IMR-90 (cell line): ENCODE measurements at regions not wholly inside any gene's neighbourhood (a gene's known extent, or its start where the extent isn't known, plus 50 kb on each side); places are given as distances from the start of the nearest gene placed in this dataset.

Source experiments
- ATAC-seq: fragments of 200-7000 bp; cut with Tn5 transposase; 2 replicates; pipeline ENCODE4 v1.9.1; 2020; ENCODE audit warnings: low read depth, mild to moderate bottlenecking, moderate library complexity
- BruUV-seq: library from RNA; stranded (reverse); fragments of 400-500 nt; replicated peaks from 2 replicates; lab custom pipeline; 2021; lab: Mats Ljungman, UMichigan
- CTCF ChIA-PET: fragments of 300-600 bp; formaldehyde crosslinking; extraction: SDS; loops from one replicate; lab custom pipeline; 2021; ENCODE audit warnings: antibody characterized with exemption; lab: Yijun Ruan, JAX
- POLR2A ChIA-PET: fragments of 300-600 bp; sonication (Branson Sonifier 250); formaldehyde crosslinking; loops from one replicate; lab custom pipeline; 2022; ENCODE audit warnings: antibody characterized with exemption; ENCODE audit not compliant: unreplicated experiment; lab: Charles Lee
- DNase-seq: peaks from one replicate; pipeline ENCODE4 v3.0.0; 2013
- H2AFZ ChIP-seq: replicated peaks from 2 replicates; pipeline ENCODE3; 2013; ENCODE audit warnings: low read length, mild to moderate bottlenecking; ENCODE audit not compliant: poor library complexity
- H2AK5ac ChIP-seq: 2 replicates; pipeline ENCODE4 v1.6.1; 2013; ENCODE audit warnings: low read depth, low read length, inconsistent platforms
- H2AK9ac ChIP-seq: replicated peaks from 2 replicates; pipeline ENCODE3; 2013; ENCODE audit warnings: mild to moderate bottlenecking, low read depth, low read length, moderate library complexity; ENCODE audit not compliant: poor library complexity
- H2BK120ac ChIP-seq: 2 replicates; pipeline ENCODE4 v1.6.1; 2013; ENCODE audit warnings: low read depth, low read length, inconsistent platforms
- H2BK15ac ChIP-seq: 3 replicates; pipeline ENCODE4 v1.6.1; 2013; ENCODE audit warnings: low read depth, low read length, inconsistent platforms
- H2BK20ac ChIP-seq: 2 replicates; pipeline ENCODE4 v1.6.1; 2013; ENCODE audit warnings: low read depth, mild to moderate bottlenecking, inconsistent platforms, low read length, moderate library complexity
- H2BK5ac ChIP-seq: 2 replicates; pipeline ENCODE4 v1.6.1; 2013; ENCODE audit warnings: mild to moderate bottlenecking, low read depth, low read length, inconsistent platforms; ENCODE audit not compliant: poor library complexity, severe bottlenecking
- H3K14ac ChIP-seq: replicated peaks from 2 replicates; pipeline ENCODE4 v1.6.1; 2013; ENCODE audit warnings: low read depth, low read length, inconsistent platforms
- H3K18ac ChIP-seq: 2 replicates; pipeline ENCODE4 v1.6.1; 2013; ENCODE audit warnings: low read depth, low read length, control low read depth
- H3K23ac ChIP-seq: 2 replicates; pipeline ENCODE4 v1.6.1; 2013; ENCODE audit warnings: low read depth, low read length, inconsistent platforms
- H3K27ac ChIP-seq: 2 replicates; pipeline ENCODE4 v1.5.1; 2013; ENCODE audit warnings: mild to moderate bottlenecking, control low read depth, low read length; ENCODE audit not compliant: insufficient read depth
- H3K27me3 ChIP-seq: 2 replicates; pipeline ENCODE4 v1.6.1; 2013; ENCODE audit warnings: low read length; ENCODE audit not compliant: control insufficient read depth, insufficient read depth
- H3K36me3 ChIP-seq: 2 replicates; pipeline ENCODE4 v1.6.1; 2013; ENCODE audit warnings: low read length, mixed read lengths; ENCODE audit not compliant: control insufficient read depth, insufficient read depth
- H3K4ac ChIP-seq: 2 replicates; pipeline ENCODE4 v1.6.1; 2013; ENCODE audit warnings: low read depth, low read length, inconsistent platforms
- H3K4me1 ChIP-seq: 2 replicates; pipeline ENCODE4 v1.6.1; 2013; ENCODE audit warnings: low read length, mixed read lengths; ENCODE audit not compliant: control insufficient read depth, insufficient read depth
- H3K4me2 ChIP-seq: 2 replicates; pipeline ENCODE4 v1.6.1; 2013; ENCODE audit warnings: low read depth, mild to moderate bottlenecking, control low read depth, low read length, moderate library complexity
- H3K4me3 ChIP-seq: 2 replicates; pipeline ENCODE4 v1.5.1; 2013; ENCODE audit warnings: low read depth, mild to moderate bottlenecking, control low read depth, low read length, moderate library complexity; ENCODE audit not compliant: insufficient read depth
- H3K56ac ChIP-seq: 2 replicates; pipeline ENCODE4 v1.6.1; 2013; ENCODE audit warnings: low read length, inconsistent platforms; ENCODE audit not compliant: insufficient read depth; ENCODE audit errors: extremely low read depth
- H3K79me1 ChIP-seq, 2 experiments: 2 replicates each; pipeline ENCODE4 v1.6.1; 2013; ENCODE audit warnings: low read length in 2 of 2, inconsistent platforms in 1 of 2, low read depth in 1 of 2
- H3K9ac ChIP-seq: 2 replicates; pipeline ENCODE4 v1.6.1; 2013; ENCODE audit warnings: low read depth, low read length, control low read depth
- H3K9me1 ChIP-seq: 2 replicates; pipeline ENCODE4 v1.6.1; 2013; ENCODE audit warnings: low read length, inconsistent platforms; ENCODE audit not compliant: insufficient read depth
- H3K9me3 ChIP-seq: 2 replicates; pipeline ENCODE4 v1.6.1; 2013; ENCODE audit warnings: low read length; ENCODE audit not compliant: control insufficient read depth, insufficient read depth
- H4K20me1 ChIP-seq: 2 replicates; pipeline ENCODE4 v1.6.1; 2013; ENCODE audit warnings: low read length, inconsistent platforms; ENCODE audit not compliant: insufficient read depth
- H4K5ac ChIP-seq: 2 replicates; pipeline ENCODE4 v1.6.1; 2013; ENCODE audit warnings: mild to moderate bottlenecking, low read depth, low read length, control low read depth
- H4K8ac ChIP-seq, 2 experiments: 2 replicates each; pipeline ENCODE4 v1.6.1; 2013; ENCODE audit warnings: low read depth in 2 of 2, low read length in 2 of 2, control low read depth in 1 of 2, inconsistent platforms in 1 of 2
- H4K91ac ChIP-seq: 2 replicates; pipeline ENCODE4 v1.6.1; 2013; ENCODE audit warnings: low read depth, low read length, inconsistent platforms; ENCODE audit not compliant: insufficient read depth
- BHLHE40 ChIP-seq: fragments of 150-350 bp; IDR thresholded peaks from 2 replicates; pipeline ENCODE4 v1.6.1; 2016; ENCODE audit warnings: mild to moderate bottlenecking, low read depth, low read length
- CEBPB ChIP-seq: IDR thresholded peaks from 2 replicates; pipeline ENCODE4 v1.6.1; 2012; ENCODE audit warnings: low read depth, low read length, improper control_type of control experiment
- CHD1 ChIP-seq: IDR thresholded peaks from 2 replicates; pipeline ENCODE4 v1.6.1; 2012; ENCODE audit warnings: low read depth, low read length, improper control_type of control experiment
- FOS ChIP-seq: fragments of 150-350 bp; IDR thresholded peaks from 2 replicates; pipeline ENCODE4 v1.6.1; 2016; ENCODE audit warnings: low read depth, low read length
- MAFK ChIP-seq: IDR thresholded peaks from 2 replicates; pipeline ENCODE4 v1.6.1; 2012; ENCODE audit warnings: low read depth, low read length, improper control_type of control experiment
- MAZ ChIP-seq: IDR thresholded peaks from 2 replicates; pipeline ENCODE4 v1.6.1; 2012; ENCODE audit warnings: low read depth, mild to moderate bottlenecking, low read length, improper control_type of control experiment, moderate library complexity, borderline replicate concordance
- MXI1 ChIP-seq: IDR thresholded peaks from 2 replicates; pipeline ENCODE4 v1.6.1; 2012; ENCODE audit warnings: low read depth, mild to moderate bottlenecking, low read length, moderate library complexity, borderline replicate concordance
- NFE2L2 ChIP-seq: fragments of 150-350 bp; IDR thresholded peaks from 2 replicates; pipeline ENCODE4 v1.6.1; 2016; ENCODE audit warnings: low read depth, mild to moderate bottlenecking, low read length
- POLR2A ChIP-seq: IDR thresholded peaks from 2 replicates; pipeline ENCODE4 v1.6.1; 2012; ENCODE audit warnings: mild to moderate bottlenecking, low read depth, low read length
- RAD21 ChIP-seq: IDR thresholded peaks from 2 replicates; pipeline ENCODE4 v1.6.1; 2012; ENCODE audit warnings: low read length, improper control_type of control experiment
- RCOR1 ChIP-seq: IDR thresholded peaks from 2 replicates; pipeline ENCODE4 v1.6.1; 2012; ENCODE audit warnings: mild to moderate bottlenecking, low read length, improper control_type of control experiment; ENCODE audit not compliant: insufficient replicate concordance
- RFX5 ChIP-seq: IDR thresholded peaks from 2 replicates; pipeline ENCODE4 v1.8.0; 2012; ENCODE audit warnings: low read depth, mild to moderate bottlenecking, low read length, moderate library complexity
- SMC3 ChIP-seq: fragments of 150-350 bp; IDR thresholded peaks from 2 replicates; pipeline ENCODE4 v1.6.1; 2016; ENCODE audit warnings: low read depth, mild to moderate bottlenecking, antibody characterized with exemption, low read length, moderate library complexity
- WGBS, 2 experiments: methylation state at CpG; one replicate each; pipeline versions ENCODE4 v1.1.5 to v1.1.7; 2013; ENCODE audit warnings: missing lambda C conversion rate in 2 of 2; ENCODE audit not compliant: insufficient read length in 1 of 2; ENCODE audit errors: extremely low coverage in 2 of 2; 5-methylcytosine and 5-hydroxymethylcytosine counted together
- dilution Hi-C: fragments of 300-500 bp; cut with HindIII; formaldehyde crosslinking; loops from one replicate; pipeline ENCODE4 v1.14.3; 2018; ENCODE audit warnings: low sequenced_read_pairs; ENCODE audit not compliant: unreplicated experiment
- in situ Hi-C: fragments of 300-500 bp; cut with MboI; formaldehyde crosslinking; loops from 3 replicates; pipeline ENCODE4 v1.14.3; 2019; ENCODE audit warnings: low sequenced_read_pairs, inconsistent platforms, mixed read lengths
- intact Hi-C: fragments of 100-400 bp; cut with micrococcal nuclease; formaldehyde crosslinking; loops from 2 replicates; pipeline ENCODE4 v1.10.0; 2022
- TF ChIP-seq, protein P1 (sequence below): conservative IDR thresholded peaks from 2 replicates; pipeline ENCODE4 v1.5.1; 2012; ENCODE audit warnings: mild to moderate bottlenecking, low read depth, low read length, improper control_type of control experiment
- TF ChIP-seq, protein P2 (sequence below): fragments of 150-350 bp; IDR thresholded peaks from 2 replicates; pipeline ENCODE4 v1.6.1; 2016; ENCODE audit warnings: low read depth, mild to moderate bottlenecking, low read length, moderate library complexity, borderline replicate concordance
- TF ChIP-seq, protein P3 (sequence below): fragments of 150-350 bp; IDR thresholded peaks from 2 replicates; pipeline ENCODE4 v1.6.1; 2017; ENCODE audit warnings: mild to moderate bottlenecking, antibody characterized with exemption, low read length, low read depth

DNA sequence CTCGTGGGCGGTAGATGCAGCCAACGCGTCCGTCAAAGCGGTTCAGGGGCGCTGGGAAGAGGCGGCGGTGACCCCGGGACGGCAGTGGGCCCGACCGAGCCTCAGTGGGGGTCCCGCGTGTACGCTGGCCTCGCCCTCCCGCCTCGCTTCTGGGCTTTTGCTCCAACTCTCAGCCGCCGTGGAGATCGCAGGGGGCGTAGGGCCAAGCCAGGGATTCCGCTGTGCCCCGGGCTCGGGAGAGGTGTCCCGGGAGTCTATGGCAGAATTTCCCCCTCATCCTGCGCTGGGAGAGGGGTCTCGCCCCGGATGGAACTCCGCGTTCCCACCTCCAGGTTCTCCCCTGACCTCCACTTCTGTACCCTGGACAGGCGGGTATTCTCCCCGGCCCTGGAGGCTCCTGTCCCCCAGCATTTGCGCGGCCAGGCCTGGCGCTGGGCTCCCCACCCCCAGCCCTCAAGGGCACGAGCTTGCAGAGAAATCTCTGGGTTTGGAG lies 131.9 kb downstream of the MRPL36 start:
- no peak overlapping the region for H2BK120ac ChIP-seq
- no peaks in the 10 kb centered on the region for H3K36me3 ChIP-seq
- peak; percentile 13 for ATAC-seq
- no peak overlapping the region for H3K4ac ChIP-seq
- H3K4me2 ChIP-seq: no peak overlapping the region
- intact Hi-C loops (no loop called here), in situ Hi-C loops (no loop called here), dilution Hi-C loops (no loop called here)
- H4K91ac ChIP-seq: no peak overlapping the region
- no peak overlapping the region for H2AK9ac ChIP-seq
- no peak overlapping the region for H4K8ac ChIP-seq
- CTCF ChIA-PET: no interaction called here
- no peak overlapping the region for H3K9ac ChIP-seq
- H3K14ac ChIP-seq: no peak overlapping the region
- WGBS, 2 experiments: 7% methylated on average over 13 of the region's 38 CpGs; no CpG with 5 or more reads in 1 of the 2 experiments
- 0 out of 2 replicates have a peak, but pooled peaks cover 4% of the 10 kb centered on the region for H3K9me1 ChIP-seq
- H3K27me3 ChIP-seq: peaks cover 60% of the 10 kb centered on the region
- H2AK5ac ChIP-seq: no peak overlapping the region
- H3K4me1 ChIP-seq: no peaks in the 10 kb centered on the region
- no peak overlapping the region for H3K27ac ChIP-seq
- no peak overlapping the region for H4K5ac ChIP-seq
- H3K56ac ChIP-seq: no peak overlapping the region
- H3K4me3 ChIP-seq: no peak overlapping the region
- POLR2A ChIA-PET: no interaction called here
- no peak overlapping the region for H2BK20ac ChIP-seq
- no peak overlapping the region for H2BK5ac ChIP-seq
- H3K79me1 ChIP-seq: no peaks in the 10 kb centered on the region
- BruUV-seq: no TSS peak
- H3K23ac ChIP-seq: no peak overlapping the region
- no peak overlapping the region for H3K18ac ChIP-seq
- no peaks in the 10 kb centered on the region for H4K20me1 ChIP-seq
- no peak overlapping the region for H2BK15ac ChIP-seq
- TF ChIP-seq CEBPB: no peak
- TF ChIP-seq RAD21: no peak
- no peak for TF ChIP-seq POLR2A
- no peak for TF ChIP-seq BHLHE40
- no peak for TF ChIP-seq RCOR1
- no peak for TF ChIP-seq CHD1
- TF ChIP-seq FOS: no peak
- no peak for TF ChIP-seq MAFK
- no peak for TF ChIP-seq NFE2L2
- no peak for TF ChIP-seq RFX5
- TF ChIP-seq, protein P1, sequence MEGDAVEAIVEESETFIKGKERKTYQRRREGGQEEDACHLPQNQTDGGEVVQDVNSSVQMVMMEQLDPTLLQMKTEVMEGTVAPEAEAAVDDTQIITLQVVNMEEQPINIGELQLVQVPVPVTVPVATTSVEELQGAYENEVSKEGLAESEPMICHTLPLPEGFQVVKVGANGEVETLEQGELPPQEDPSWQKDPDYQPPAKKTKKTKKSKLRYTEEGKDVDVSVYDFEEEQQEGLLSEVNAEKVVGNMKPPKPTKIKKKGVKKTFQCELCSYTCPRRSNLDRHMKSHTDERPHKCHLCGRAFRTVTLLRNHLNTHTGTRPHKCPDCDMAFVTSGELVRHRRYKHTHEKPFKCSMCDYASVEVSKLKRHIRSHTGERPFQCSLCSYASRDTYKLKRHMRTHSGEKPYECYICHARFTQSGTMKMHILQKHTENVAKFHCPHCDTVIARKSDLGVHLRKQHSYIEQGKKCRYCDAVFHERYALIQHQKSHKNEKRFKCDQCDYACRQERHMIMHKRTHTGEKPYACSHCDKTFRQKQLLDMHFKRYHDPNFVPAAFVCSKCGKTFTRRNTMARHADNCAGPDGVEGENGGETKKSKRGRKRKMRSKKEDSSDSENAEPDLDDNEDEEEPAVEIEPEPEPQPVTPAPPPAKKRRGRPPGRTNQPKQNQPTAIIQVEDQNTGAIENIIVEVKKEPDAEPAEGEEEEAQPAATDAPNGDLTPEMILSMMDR: no peak
- no peak for TF ChIP-seq SMC3
- TF ChIP-seq MAZ: no peak
- TF ChIP-seq MXI1: no peak
- TF ChIP-seq, protein P2, sequence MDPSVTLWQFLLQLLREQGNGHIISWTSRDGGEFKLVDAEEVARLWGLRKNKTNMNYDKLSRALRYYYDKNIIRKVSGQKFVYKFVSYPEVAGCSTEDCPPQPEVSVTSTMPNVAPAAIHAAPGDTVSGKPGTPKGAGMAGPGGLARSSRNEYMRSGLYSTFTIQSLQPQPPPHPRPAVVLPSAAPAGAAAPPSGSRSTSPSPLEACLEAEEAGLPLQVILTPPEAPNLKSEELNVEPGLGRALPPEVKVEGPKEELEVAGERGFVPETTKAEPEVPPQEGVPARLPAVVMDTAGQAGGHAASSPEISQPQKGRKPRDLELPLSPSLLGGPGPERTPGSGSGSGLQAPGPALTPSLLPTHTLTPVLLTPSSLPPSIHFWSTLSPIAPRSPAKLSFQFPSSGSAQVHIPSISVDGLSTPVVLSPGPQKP: no peak
- TF ChIP-seq, protein P3, sequence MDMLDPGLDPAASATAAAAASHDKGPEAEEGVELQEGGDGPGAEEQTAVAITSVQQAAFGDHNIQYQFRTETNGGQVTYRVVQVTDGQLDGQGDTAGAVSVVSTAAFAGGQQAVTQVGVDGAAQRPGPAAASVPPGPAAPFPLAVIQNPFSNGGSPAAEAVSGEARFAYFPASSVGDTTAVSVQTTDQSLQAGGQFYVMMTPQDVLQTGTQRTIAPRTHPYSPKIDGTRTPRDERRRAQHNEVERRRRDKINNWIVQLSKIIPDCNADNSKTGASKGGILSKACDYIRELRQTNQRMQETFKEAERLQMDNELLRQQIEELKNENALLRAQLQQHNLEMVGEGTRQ: no peak
- peaks cover 1% of the 10 kb centered on the region; the same call in 1 of the 2 replicates for H3K9me3 ChIP-seq
- no peak overlapping the region for H2AFZ ChIP-seq
- no peak for DNase-seq
